ENCODE measurements at regions not wholly inside any gene's neighbourhood (a gene's known extent, or its start where the extent isn't known, plus 50 kb on each side); places are given as distances from the start of the nearest gene placed in this dataset.
A peak's percentile ranks its signal among the peaks of the same experiment; 100 is the strongest.

DNA sequence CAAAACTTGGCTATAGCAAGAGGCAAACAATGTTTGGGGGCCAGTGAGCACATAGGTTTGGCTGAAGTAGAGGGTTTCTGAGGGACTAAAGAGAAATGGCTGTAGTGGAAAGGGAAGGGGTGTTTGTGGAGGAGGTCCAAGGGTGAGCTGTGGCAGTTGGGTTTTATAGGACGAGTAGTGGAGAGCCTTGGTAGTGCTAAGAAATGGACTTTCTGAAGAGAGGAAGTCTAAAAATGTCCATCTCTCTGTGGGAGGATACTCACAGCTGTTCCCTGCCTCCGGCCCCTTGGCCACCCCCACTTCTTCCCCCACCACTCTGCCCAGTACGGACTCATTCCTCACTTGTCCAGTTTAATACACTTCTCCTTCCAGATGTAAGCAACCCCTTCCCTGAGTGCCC lies 64.3 kb downstream of the ZNF22 start:
- peak in 1 of 2 donors; percentile 45 for DNase-seq (ENCODE audit: low spot score in 2 of 2)
- intact Hi-C loops (cut with DNase I; ENCODE audit: low total_unique reads), result no loop called here
- 50 to 62% methylated on average over 3 of the region's 3 CpGs for WGBS, 2 donors
- no peak for TF ChIP-seq POLR2A (IDR thresholded peaks at IDR 0.05)
- TF ChIP-seq, protein P1, sequence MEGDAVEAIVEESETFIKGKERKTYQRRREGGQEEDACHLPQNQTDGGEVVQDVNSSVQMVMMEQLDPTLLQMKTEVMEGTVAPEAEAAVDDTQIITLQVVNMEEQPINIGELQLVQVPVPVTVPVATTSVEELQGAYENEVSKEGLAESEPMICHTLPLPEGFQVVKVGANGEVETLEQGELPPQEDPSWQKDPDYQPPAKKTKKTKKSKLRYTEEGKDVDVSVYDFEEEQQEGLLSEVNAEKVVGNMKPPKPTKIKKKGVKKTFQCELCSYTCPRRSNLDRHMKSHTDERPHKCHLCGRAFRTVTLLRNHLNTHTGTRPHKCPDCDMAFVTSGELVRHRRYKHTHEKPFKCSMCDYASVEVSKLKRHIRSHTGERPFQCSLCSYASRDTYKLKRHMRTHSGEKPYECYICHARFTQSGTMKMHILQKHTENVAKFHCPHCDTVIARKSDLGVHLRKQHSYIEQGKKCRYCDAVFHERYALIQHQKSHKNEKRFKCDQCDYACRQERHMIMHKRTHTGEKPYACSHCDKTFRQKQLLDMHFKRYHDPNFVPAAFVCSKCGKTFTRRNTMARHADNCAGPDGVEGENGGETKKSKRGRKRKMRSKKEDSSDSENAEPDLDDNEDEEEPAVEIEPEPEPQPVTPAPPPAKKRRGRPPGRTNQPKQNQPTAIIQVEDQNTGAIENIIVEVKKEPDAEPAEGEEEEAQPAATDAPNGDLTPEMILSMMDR (IDR thresholded peaks at IDR 0.05), result no peak
- no peak overlapping the region for H3K4me3 ChIP-seq (ENCODE audit: low read depth, poor library complexity, severe bottlenecking)

DNA sequence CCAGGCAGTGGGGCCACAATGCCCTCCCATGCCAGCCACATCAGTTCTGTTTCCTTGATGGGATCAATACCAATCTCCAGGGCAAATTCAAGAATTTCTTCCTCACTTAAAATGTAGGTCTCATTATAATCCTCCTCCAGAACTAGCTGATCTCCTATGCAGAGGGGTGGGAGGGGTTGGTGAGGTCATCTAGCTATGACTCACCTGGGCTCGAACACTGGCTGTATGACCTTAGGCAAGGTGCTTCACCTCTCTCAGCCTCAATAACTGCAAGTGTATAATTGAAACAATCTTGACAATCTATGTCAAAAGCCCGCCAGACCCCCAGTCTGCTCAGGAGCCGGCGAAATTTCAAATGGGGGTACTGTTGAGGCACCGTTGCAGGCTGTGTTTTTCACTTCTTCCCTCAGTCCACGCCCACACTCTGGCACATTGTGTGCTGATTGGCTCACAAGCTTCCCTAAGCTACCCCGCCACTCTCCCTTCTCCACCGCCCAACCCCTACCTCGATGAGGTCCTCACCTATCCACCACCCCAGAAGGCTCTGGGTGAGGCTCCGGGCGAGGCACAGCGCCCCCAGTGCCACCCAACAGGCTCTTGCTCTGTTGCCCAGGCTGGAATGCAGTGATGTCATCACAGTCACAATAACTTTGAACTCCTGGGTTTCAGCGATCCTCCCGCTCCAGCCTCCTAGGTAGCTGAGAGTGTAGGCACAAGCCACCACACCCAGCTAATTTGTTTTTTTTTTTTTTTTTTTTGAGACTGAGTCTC lies 70.5 kb downstream of the ZNF22 start:
- DNase-seq (ENCODE audit: low spot score in 2 of 2), result peak in 1 of 2 donors; percentile 79
- TF ChIP-seq, protein P1 (IDR thresholded peaks at IDR 0.05), result no peak
- no peak for TF ChIP-seq POLR2A (IDR thresholded peaks at IDR 0.05)
- WGBS, 2 donors, result 92 to 93% methylated on average over 14 of the region's 14 CpGs
- intact Hi-C loops (cut with DNase I; ENCODE audit: low total_unique reads), result no loop called here
- no peak overlapping the region for H3K4me3 ChIP-seq (ENCODE audit: low read depth, poor library complexity, severe bottlenecking)

DNA sequence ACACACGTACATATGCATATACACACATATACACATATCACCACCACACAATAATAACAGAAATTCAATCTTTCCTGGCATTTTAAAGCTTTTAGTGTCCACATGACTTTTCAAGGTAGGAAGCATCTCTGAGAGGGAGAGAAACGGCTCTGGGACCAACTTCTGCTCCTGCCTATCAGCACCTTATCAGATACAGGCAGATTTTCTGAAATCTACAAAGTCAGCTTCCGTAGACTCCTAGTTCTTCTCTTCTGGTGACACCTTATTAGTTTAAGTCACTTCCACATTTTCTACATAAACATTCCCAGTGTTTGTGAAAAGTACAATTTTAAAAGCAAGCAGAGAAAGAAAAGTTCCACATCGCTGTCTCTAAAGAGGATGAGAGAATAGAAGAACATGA lies 74.5 kb downstream of the ZNF22 start:
- no peak for TF ChIP-seq POLR2A (IDR thresholded peaks at IDR 0.05)
- TF ChIP-seq, protein P1 (IDR thresholded peaks at IDR 0.05), result no peak
- DNase-seq (ENCODE audit: low spot score in 2 of 2), result no peak
- H3K4me3 ChIP-seq (ENCODE audit: low read depth, poor library complexity, severe bottlenecking), result no peak overlapping the region
- whole genome bisulfite sequencing, 2 donors, result 73 to 74% methylated on average over 4 of the region's 4 CpGs
- intact Hi-C loops (cut with DNase I; ENCODE audit: low total_unique reads), result no loop called here

DNA sequence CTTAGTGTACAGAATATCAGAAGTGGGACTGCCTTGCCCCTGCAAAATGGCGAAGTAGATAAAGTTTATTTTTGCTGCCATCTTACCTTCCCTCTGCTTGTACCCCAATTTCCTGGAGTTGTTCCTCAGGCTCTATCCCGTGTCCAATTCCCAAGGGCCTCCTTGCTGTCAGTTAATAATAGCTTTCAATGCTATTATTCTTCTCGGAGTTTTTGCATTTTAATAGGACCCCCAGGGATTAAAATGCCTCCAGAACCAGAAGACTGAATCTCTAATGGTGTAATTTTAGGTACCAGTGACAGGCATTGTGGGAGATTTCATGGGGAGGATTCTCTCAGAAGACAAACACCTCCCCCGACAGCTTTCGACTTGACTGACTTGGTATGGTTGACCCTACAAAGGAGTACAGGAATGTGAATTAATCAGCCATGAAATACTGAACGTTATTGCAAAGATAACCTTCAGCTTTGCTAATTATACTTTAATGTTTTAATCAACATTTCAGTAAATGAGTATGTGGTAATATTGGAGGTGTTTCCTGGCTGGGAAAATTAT lies 75.2 kb downstream of the ZNF22 start:
- 49 to 52% methylated on average over 6 of the region's 6 CpGs for WGBS, 2 donors
- intact Hi-C loops (cut with DNase I; ENCODE audit: low total_unique reads), result no loop called here

DNA sequence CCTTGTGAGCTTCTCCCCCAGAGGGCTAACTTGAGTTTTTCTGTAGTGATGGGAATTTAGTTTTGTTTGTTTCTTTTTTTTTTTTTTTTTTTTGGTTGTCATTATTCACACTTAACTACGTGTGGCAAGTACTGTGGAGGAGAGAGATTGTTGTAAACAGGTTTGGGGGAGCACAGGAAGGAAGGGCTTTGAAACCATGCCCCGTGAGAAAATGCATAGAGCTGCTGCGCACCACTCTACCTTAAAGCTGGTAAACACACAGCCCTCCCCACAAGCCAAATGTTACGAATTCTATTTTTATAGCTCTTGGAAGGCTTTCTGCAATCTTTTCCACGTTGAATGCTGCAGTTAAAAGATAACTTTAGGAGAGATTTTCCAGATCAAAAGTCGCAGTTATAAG lies 76.2 kb downstream of the ZNF22 start:
- WGBS, 2 donors, result 29 to 30% methylated on average over 6 of the region's 6 CpGs
- H3K4me3 ChIP-seq (ENCODE audit: low read depth, poor library complexity, severe bottlenecking), result no peak overlapping the region
- intact Hi-C loops (cut with DNase I; ENCODE audit: low total_unique reads), result no loop called here
- TF ChIP-seq, protein P1 (IDR thresholded peaks at IDR 0.05), result no peak
- TF ChIP-seq POLR2A (IDR thresholded peaks at IDR 0.05), result no peak
- no peak for DNase-seq (ENCODE audit: low spot score in 2 of 2)

More for the DNA sequence above, 75.2 kb downstream of the ZNF22 start:
- no peak for DNase-seq (ENCODE audit: low spot score in 2 of 2)
- no peak overlapping the region for H3K4me3 ChIP-seq (ENCODE audit: low read depth, poor library complexity, severe bottlenecking)
- TF ChIP-seq POLR2A (IDR thresholded peaks at IDR 0.05), result no peak
- TF ChIP-seq, protein P1 (IDR thresholded peaks at IDR 0.05), result no peak

Data from lower leg skin (tissue), 4 donors.